ENCODE measurements at regions not wholly inside any gene's neighbourhood (a gene's known extent, or its start where the extent isn't known, plus 50 kb on each side); places are given as distances from the start of the nearest gene placed in this dataset.

GRCh38 chr12:24195063-24195462 lies 245.6 kb upstream of the SOX5 start:
- H3K4me3 Mint-ChIP-seq (ENCODE audit: unreplicated experiment): no peak overlapping the region
- H3K4me3 ChIP-seq (ENCODE audit: insufficient read depth, low read depth, low read length): no peak overlapping the region
- H3K4me1 ChIP-seq (ENCODE audit: insufficient read depth, low read length): peaks cover 26% of the 10 kb centered on the region
- no peaks in the 10 kb centered on the region for H3K27me3 ChIP-seq (ENCODE audit: insufficient read depth, low read length)
- no peak overlapping the region for H3K9ac ChIP-seq (ENCODE audit: low read length)
- H2AFZ ChIP-seq (ENCODE audit: low read depth, low read length): no peak overlapping the region
- no peaks in the 10 kb centered on the region for H3K79me2 ChIP-seq (ENCODE audit: insufficient read depth, low read length)
- no peaks in the 10 kb centered on the region for H3K9me3 ChIP-seq (ENCODE audit: insufficient read depth, low read depth, low read length)
- H3K4me2 ChIP-seq (ENCODE audit: low read length): no peak overlapping the region
- FAIRE-seq: no peak
- no peak overlapping the region for H3K27ac Mint-ChIP-seq (ENCODE audit: unreplicated experiment)
- TF ChIP-seq CTCF (IDR thresholded peaks at IDR 0.05; ENCODE audit: insufficient read depth, low read depth, low read length) (no peak), EZH2 (IDR thresholded peaks at IDR 0.05; ENCODE audit: insufficient read depth, low read length) (no peak)
- H3K36me3 ChIP-seq (ENCODE audit: insufficient read depth, low read length): no peaks in the 10 kb centered on the region
- no peaks in the 10 kb centered on the region for H4K20me1 ChIP-seq (ENCODE audit: insufficient read depth, low read length)
- H3K9me3 Mint-ChIP-seq (ENCODE audit: unreplicated experiment): no peaks in the 10 kb centered on the region
- no peak for DNase-seq (ENCODE audit: low read depth)
- H3K27ac ChIP-seq (ENCODE audit: low read depth, low read length): no peak overlapping the region
- peaks cover 9% of the 10 kb centered on the region for H3K4me1 Mint-ChIP-seq (ENCODE audit: low read depth, unreplicated experiment)
- H3K36me3 Mint-ChIP-seq (ENCODE audit: low read depth, unreplicated experiment): no peaks in the 10 kb centered on the region
- no peaks in the 10 kb centered on the region for H3K27me3 Mint-ChIP-seq (ENCODE audit: low read depth, unreplicated experiment)

- Histone ChIP-seq H4K20me1 (ENCODE audit: insufficient read depth, low read length) (no peaks in the 10 kb centered on the region), H3K36me3 (ENCODE audit: insufficient read depth, low read length) (no peaks in the 10 kb centered on the region), H3K9ac (ENCODE audit: low read length) (no peak overlapping the region), H3K4me1 (ENCODE audit: insufficient read depth, low read length) (no peaks in the 10 kb centered on the region), H2AFZ (ENCODE audit: low read depth, low read length) (no peak overlapping the region), H3K27me3 (ENCODE audit: insufficient read depth, low read length) (no peaks in the 10 kb centered on the region), H3K4me3 (ENCODE audit: insufficient read depth, low read depth, low read length) (no peak overlapping the region), H3K27ac (ENCODE audit: low read depth, low read length) (no peak overlapping the region), H3K79me2 (ENCODE audit: insufficient read depth, low read length) (no peaks in the 10 kb centered on the region), H3K9me3 (ENCODE audit: insufficient read depth, low read depth, low read length) (no peaks in the 10 kb centered on the region), H3K4me2 (ENCODE audit: low read length) (no peak overlapping the region)
- H3K27ac Mint-ChIP-seq (ENCODE audit: unreplicated experiment): no peak overlapping the region
- H3K9me3 Mint-ChIP-seq (ENCODE audit: unreplicated experiment): no peaks in the 10 kb centered on the region
- TF ChIP-seq EZH2 (IDR thresholded peaks at IDR 0.05; ENCODE audit: insufficient read depth, low read length) (no peak), CTCF (IDR thresholded peaks at IDR 0.05; ENCODE audit: insufficient read depth, low read depth, low read length) (no peak)
- no peaks in the 10 kb centered on the region for H3K36me3 Mint-ChIP-seq (ENCODE audit: low read depth, unreplicated experiment)
- no peak for FAIRE-seq
- no peak for DNase-seq (ENCODE audit: low read depth)
- no peaks in the 10 kb centered on the region for H3K27me3 Mint-ChIP-seq (ENCODE audit: low read depth, unreplicated experiment)
- no peaks in the 10 kb centered on the region for H3K4me1 Mint-ChIP-seq (ENCODE audit: low read depth, unreplicated experiment)
- H3K4me3 Mint-ChIP-seq (ENCODE audit: unreplicated experiment): no peak overlapping the region
Observed at GRCh38 chr12:24191117-24191516, 241.6 kb upstream of the SOX5 start.

GRCh38 chr12:24185782-24186181 lies 236.3 kb upstream of the SOX5 start:
- DNase-seq (ENCODE audit: low read depth) (no peak), FAIRE-seq (no peak)
- Mint-ChIP-seq H3K9me3 (ENCODE audit: unreplicated experiment) (no peaks in the 10 kb centered on the region), H3K4me1 (ENCODE audit: low read depth, unreplicated experiment) (no peaks in the 10 kb centered on the region), H3K27ac (ENCODE audit: unreplicated experiment) (no peak overlapping the region), H3K27me3 (ENCODE audit: low read depth, unreplicated experiment) (no peaks in the 10 kb centered on the region), H3K4me3 (ENCODE audit: unreplicated experiment) (no peak overlapping the region), H3K36me3 (ENCODE audit: low read depth, unreplicated experiment) (no peaks in the 10 kb centered on the region)
- Histone ChIP-seq H3K27ac (ENCODE audit: low read depth, low read length) (no peak overlapping the region), H3K4me1 (ENCODE audit: insufficient read depth, low read length) (no peaks in the 10 kb centered on the region), H3K4me2 (ENCODE audit: low read length) (no peak overlapping the region), H4K20me1 (ENCODE audit: insufficient read depth, low read length) (no peaks in the 10 kb centered on the region), H3K27me3 (ENCODE audit: insufficient read depth, low read length) (no peaks in the 10 kb centered on the region), H3K9me3 (ENCODE audit: insufficient read depth, low read depth, low read length) (no peaks in the 10 kb centered on the region), H3K79me2 (ENCODE audit: insufficient read depth, low read length) (no peaks in the 10 kb centered on the region), H3K36me3 (ENCODE audit: insufficient read depth, low read length) (no peaks in the 10 kb centered on the region), H3K9ac (ENCODE audit: low read length) (no peak overlapping the region), H3K4me3 (ENCODE audit: insufficient read depth, low read depth, low read length) (no peak overlapping the region), H2AFZ (ENCODE audit: low read depth, low read length) (no peak overlapping the region)
- no peak for TF ChIP-seq CTCF (IDR thresholded peaks at IDR 0.05; ENCODE audit: insufficient read depth, low read depth, low read length)
- TF ChIP-seq EZH2 (IDR thresholded peaks at IDR 0.05; ENCODE audit: insufficient read depth, low read length): no peak
